Prostate gland (tissue), 2 donors: ENCODE measurements at regions not wholly inside any gene's neighbourhood (a gene's known extent, or its start where the extent isn't known, plus 50 kb on each side); places are given as distances from the start of the nearest gene placed in this dataset.
"Not testable (repeated sequence)": the region's sequence is repeated elsewhere in the genome, so short reads cannot be mapped to it uniquely, and the experiment has no call there.

Source experiments
- CTCF ChIP-seq, 4 experiments: fragments of 200-600 bp in 2 of 4; fragments of 450-650 bp in 2 of 4; sonication (generic) in 2 of 4; IDR thresholded peaks; 1 replicate in 3 of 4; 2 replicates in 1 of 4; pipeline ENCODE4 v1.5.1; 2016 to 2019; ENCODE audit warnings: antibody characterized with exemption in 4 of 4, mild to moderate bottlenecking in 2 of 4, moderate library complexity in 2 of 4
- POLR2A ChIP-seq: fragments of 450-650 bp; IDR thresholded peaks from one replicate; pipeline ENCODE4 v1.6.1; 2016; ENCODE audit warnings: antibody characterized with exemption, mild to moderate bottlenecking
- POLR2AphosphoS5 ChIP-seq: sonication (generic); formaldehyde crosslinking; IDR thresholded peaks from one replicate; pipeline ENCODE4 v1.6.1; 2017; ENCODE audit warnings: antibody characterized with exemption

GRCh38 chr2:95753812-95754211, 162.0 kb downstream of the TRIM43 start:
- TF ChIP-seq CTCF (IDR thresholded peaks at IDR 0.05); POLR2A; POLR2AphosphoS5: not testable (repeated sequence)
